ENCODE measurements at regions not wholly inside any gene's neighbourhood (a gene's known extent, or its start where the extent isn't known, plus 50 kb on each side); places are given as distances from the start of the nearest gene placed in this dataset.

GRCh38 chr5:5644249-5644648, 221.8 kb downstream of the ICE1 start:
- Histone ChIP-seq H3K9ac (ENCODE audit: insufficient read depth, low read length) (no peak overlapping the region), H4K20me1 (ENCODE audit: control insufficient read depth, extremely low read depth, insufficient read depth, low read length) (no peaks in the 10 kb centered on the region), H3K27ac (ENCODE audit: insufficient read depth, low read length) (no peak overlapping the region), H3K4me1 (ENCODE audit: control insufficient read depth, extremely low read depth, insufficient read depth, low read length) (no peaks in the 10 kb centered on the region), H2AFZ (ENCODE audit: low read length) (no peak overlapping the region), H3K4me2 (ENCODE audit: extremely low read depth, insufficient read depth, low read length) (no peak overlapping the region), H3K36me3 (ENCODE audit: control insufficient read depth, insufficient read depth, low read length) (no peaks in the 10 kb centered on the region), H3K79me2 (ENCODE audit: control insufficient read depth, insufficient read depth, low read length) (no peaks in the 10 kb centered on the region), H3K27me3 (ENCODE audit: control insufficient read depth, insufficient read depth, low read length) (no peaks in the 10 kb centered on the region), H3K9me3 (ENCODE audit: control insufficient read depth, insufficient read depth, low read depth, low read length) (no peaks in the 10 kb centered on the region), H3K4me3 (replicated peaks in 1 of 4; ENCODE audit: control extremely low read depth in 1 of 4, insufficient read depth in 1 of 4, low read depth in 3 of 4, low read length in 4 of 4) (no peak overlapping the region)
- TF ChIP-seq CTCF (conservative IDR thresholded peaks at IDR 0.05 in 1 of 2, IDR thresholded peaks at IDR 0.05 in 1 of 2; ENCODE audit: low read depth in 1 of 2, low read length in 2 of 2) (no peak), EZH2 (IDR thresholded peaks at IDR 0.05; ENCODE audit: low read length, missing control alignments) (no peak)
- DNase-seq (ENCODE audit: low read depth in 2 of 2), result no peak

GRCh38 chr5:5643481-5643880, 221.0 kb downstream of the ICE1 start:
- no peaks in the 10 kb centered on the region for H3K79me2 ChIP-seq (ENCODE audit: control insufficient read depth, insufficient read depth, low read length)
- no peaks in the 10 kb centered on the region for H3K27me3 ChIP-seq (ENCODE audit: control insufficient read depth, insufficient read depth, low read length)
- no peaks in the 10 kb centered on the region for H3K36me3 ChIP-seq (ENCODE audit: control insufficient read depth, insufficient read depth, low read length)
- H2AFZ ChIP-seq (ENCODE audit: low read length), result no peak overlapping the region
- no peak overlapping the region for H3K9ac ChIP-seq (ENCODE audit: insufficient read depth, low read length)
- H3K9me3 ChIP-seq (ENCODE audit: control insufficient read depth, insufficient read depth, low read depth, low read length), result no peaks in the 10 kb centered on the region
- H4K20me1 ChIP-seq (ENCODE audit: control insufficient read depth, extremely low read depth, insufficient read depth, low read length), result no peaks in the 10 kb centered on the region
- no peak for DNase-seq (ENCODE audit: low read depth in 2 of 2)
- no peak overlapping the region for H3K4me3 ChIP-seq (replicated peaks in 1 of 4; ENCODE audit: control extremely low read depth in 1 of 4, insufficient read depth in 1 of 4, low read depth in 3 of 4, low read length in 4 of 4)
- H3K4me1 ChIP-seq (ENCODE audit: control insufficient read depth, extremely low read depth, insufficient read depth, low read length), result no peaks in the 10 kb centered on the region
- TF ChIP-seq CTCF (conservative IDR thresholded peaks at IDR 0.05 in 1 of 2, IDR thresholded peaks at IDR 0.05 in 1 of 2; ENCODE audit: low read depth in 1 of 2, low read length in 2 of 2) (no peak), EZH2 (IDR thresholded peaks at IDR 0.05; ENCODE audit: low read length, missing control alignments) (no peak)
- H3K27ac ChIP-seq (ENCODE audit: insufficient read depth, low read length), result no peak overlapping the region
- H3K4me2 ChIP-seq (ENCODE audit: extremely low read depth, insufficient read depth, low read length), result no peak overlapping the region

- no peak for TF ChIP-seq EZH2 (IDR thresholded peaks at IDR 0.05; ENCODE audit: low read length, missing control alignments)
- no peak for TF ChIP-seq CTCF (conservative IDR thresholded peaks at IDR 0.05 in 1 of 2, IDR thresholded peaks at IDR 0.05 in 1 of 2; ENCODE audit: low read depth in 1 of 2, low read length in 2 of 2)
- no peak overlapping the region for H3K27ac ChIP-seq (ENCODE audit: insufficient read depth, low read length)
- H4K20me1 ChIP-seq (ENCODE audit: control insufficient read depth, extremely low read depth, insufficient read depth, low read length), result no peaks in the 10 kb centered on the region
- no peaks in the 10 kb centered on the region for H3K4me1 ChIP-seq (ENCODE audit: control insufficient read depth, extremely low read depth, insufficient read depth, low read length)
- H3K4me3 ChIP-seq (replicated peaks in 1 of 4; ENCODE audit: control extremely low read depth in 1 of 4, insufficient read depth in 1 of 4, low read depth in 3 of 4, low read length in 4 of 4), result no peak overlapping the region
- H3K9me3 ChIP-seq (ENCODE audit: control insufficient read depth, insufficient read depth, low read depth, low read length), result no peaks in the 10 kb centered on the region
- H2AFZ ChIP-seq (ENCODE audit: low read length), result no peak overlapping the region
- H3K4me2 ChIP-seq (ENCODE audit: extremely low read depth, insufficient read depth, low read length), result no peak overlapping the region
- H3K79me2 ChIP-seq (ENCODE audit: control insufficient read depth, insufficient read depth, low read length), result no peaks in the 10 kb centered on the region
- no peaks in the 10 kb centered on the region for H3K27me3 ChIP-seq (ENCODE audit: control insufficient read depth, insufficient read depth, low read length)
- no peaks in the 10 kb centered on the region for H3K36me3 ChIP-seq (ENCODE audit: control insufficient read depth, insufficient read depth, low read length)
- DNase-seq (ENCODE audit: low read depth in 2 of 2), result peak in 1 of 2 donors; percentile 6
- H3K9ac ChIP-seq (ENCODE audit: insufficient read depth, low read length), result no peak overlapping the region
Measured at GRCh38 chr5:5638211-5638610, 215.7 kb downstream of the ICE1 start.

Measured in fibroblast of lung (primary cell).